ENCODE measurements at regions not wholly inside any gene's neighbourhood (a gene's known extent, or its start where the extent isn't known, plus 50 kb on each side); places are given as distances from the start of the nearest gene placed in this dataset.
A peak's percentile ranks its signal among the peaks of the same experiment; 100 is the strongest.

GRCh38 chr3:28841441-28841840, 439.4 kb upstream of the RBMS3 start:
- no peaks in the 10 kb centered on the region for H3K27me3 ChIP-seq (ENCODE audit: control insufficient read depth, insufficient read depth, low read length)
- H3K36me3 ChIP-seq (replicated peaks; ENCODE audit: control insufficient read depth, insufficient read depth, low read length), result no peaks in the 10 kb centered on the region
- no peak for DNase-seq
- no peak overlapping the region for H3K4me3 ChIP-seq (ENCODE audit: insufficient read depth, low read depth, low read length)

DNA sequence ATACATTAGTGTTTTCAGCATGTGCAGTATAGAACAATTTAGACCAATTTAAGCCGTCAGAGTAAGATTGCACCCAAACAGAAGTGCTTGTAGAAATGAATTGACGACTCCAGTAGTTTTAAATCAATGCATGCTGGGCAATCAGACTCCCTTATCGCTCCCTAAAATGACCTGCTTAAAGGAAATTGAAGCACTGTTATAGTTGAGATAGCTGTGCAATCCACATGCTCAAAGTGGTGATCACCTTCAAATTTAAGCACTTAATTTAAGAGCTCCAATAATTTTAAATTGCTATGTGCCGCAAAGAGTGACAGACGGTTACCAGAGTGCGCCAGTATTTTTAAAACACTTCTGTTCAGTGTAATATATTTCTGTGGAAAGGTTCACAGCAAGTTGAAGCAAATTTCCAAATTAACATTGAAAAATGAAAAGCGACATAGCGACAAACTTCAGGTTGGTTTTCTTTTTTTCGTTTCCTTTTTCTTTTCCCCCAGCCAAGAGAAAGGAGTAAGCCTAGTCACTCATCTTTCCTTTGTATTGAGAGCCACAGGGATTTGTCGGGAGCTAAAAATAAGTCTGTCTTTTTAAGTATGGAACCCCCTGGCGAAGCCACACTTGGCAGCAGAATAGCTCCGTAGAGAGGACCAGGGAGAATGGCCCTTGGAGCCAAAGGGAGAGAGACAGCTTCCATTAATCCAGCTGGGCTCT, 436.4 kb upstream of the RBMS3 start:
- H3K36me3 ChIP-seq (replicated peaks; ENCODE audit: control insufficient read depth, insufficient read depth, low read length), result no peaks in the 10 kb centered on the region
- H3K4me3 ChIP-seq (ENCODE audit: insufficient read depth, low read depth, low read length), result no peak overlapping the region
- DNase-seq, result no peak
- H3K27me3 ChIP-seq (ENCODE audit: control insufficient read depth, insufficient read depth, low read length), result no peaks in the 10 kb centered on the region

DNA sequence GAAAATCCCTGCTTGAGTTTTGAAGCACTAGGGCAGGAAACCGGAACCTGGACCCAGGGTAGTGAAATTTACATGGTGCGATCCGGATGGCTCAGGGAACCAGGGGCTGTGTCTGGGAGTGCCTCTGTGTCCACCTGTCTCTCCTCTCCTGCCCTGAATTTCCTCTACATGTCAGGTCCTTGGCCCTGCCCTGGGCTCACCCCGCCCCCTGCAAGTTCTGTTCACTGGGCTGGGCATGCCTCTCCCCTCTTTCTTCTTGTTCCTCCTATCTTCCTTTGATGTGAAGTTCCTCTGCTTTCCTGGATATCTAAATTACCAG, 435.9 kb upstream of the RBMS3 start:
- Histone ChIP-seq H3K4me3 (ENCODE audit: insufficient read depth, low read depth, low read length) (no peak overlapping the region), H3K27me3 (ENCODE audit: control insufficient read depth, insufficient read depth, low read length) (no peaks in the 10 kb centered on the region), H3K36me3 (replicated peaks; ENCODE audit: control insufficient read depth, insufficient read depth, low read length) (no peaks in the 10 kb centered on the region)
- peak; percentile 7 for DNase-seq

GRCh38 chr3:28846971-28847478, 433.8 kb upstream of the RBMS3 start:
- H3K36me3 ChIP-seq (replicated peaks; ENCODE audit: control insufficient read depth, insufficient read depth, low read length), result no peaks in the 10 kb centered on the region
- no peaks in the 10 kb centered on the region for H3K27me3 ChIP-seq (ENCODE audit: control insufficient read depth, insufficient read depth, low read length)
- peak overlapping the region; percentile 31; the same call in 1 of the 2 replicates for H3K4me3 ChIP-seq (ENCODE audit: insufficient read depth, low read depth, low read length)
- no peak for DNase-seq

GRCh38 chr3:28847736-28848135, 433.1 kb upstream of the RBMS3 start:
- no peak for DNase-seq
- no peak overlapping the region for H3K4me3 ChIP-seq (ENCODE audit: insufficient read depth, low read depth, low read length)
- H3K36me3 ChIP-seq (replicated peaks; ENCODE audit: control insufficient read depth, insufficient read depth, low read length), result no peaks in the 10 kb centered on the region
- no peaks in the 10 kb centered on the region for H3K27me3 ChIP-seq (ENCODE audit: control insufficient read depth, insufficient read depth, low read length)

GRCh38 chr3:28850186-28850585, 430.7 kb upstream of the RBMS3 start:
- Histone ChIP-seq H3K4me3 (ENCODE audit: insufficient read depth, low read depth, low read length) (no peak overlapping the region), H3K27me3 (ENCODE audit: control insufficient read depth, insufficient read depth, low read length) (no peaks in the 10 kb centered on the region), H3K36me3 (replicated peaks; ENCODE audit: control insufficient read depth, insufficient read depth, low read length) (no peaks in the 10 kb centered on the region)
- DNase-seq, result no peak

GRCh38 chr3:28853830-28854229, 427.0 kb upstream of the RBMS3 start:
- no peak for DNase-seq
- Histone ChIP-seq H3K27me3 (ENCODE audit: control insufficient read depth, insufficient read depth, low read length) (no peaks in the 10 kb centered on the region), H3K4me3 (ENCODE audit: insufficient read depth, low read depth, low read length) (no peak overlapping the region), H3K36me3 (replicated peaks; ENCODE audit: control insufficient read depth, insufficient read depth, low read length) (no peaks in the 10 kb centered on the region)

GRCh38 chr3:28856796-28857195, 424.1 kb upstream of the RBMS3 start:
- H3K36me3 ChIP-seq (replicated peaks; ENCODE audit: control insufficient read depth, insufficient read depth, low read length), result no peaks in the 10 kb centered on the region
- H3K27me3 ChIP-seq (ENCODE audit: control insufficient read depth, insufficient read depth, low read length), result no peaks in the 10 kb centered on the region
- no peak overlapping the region for H3K4me3 ChIP-seq (ENCODE audit: insufficient read depth, low read depth, low read length)
- no peak for DNase-seq

DNA sequence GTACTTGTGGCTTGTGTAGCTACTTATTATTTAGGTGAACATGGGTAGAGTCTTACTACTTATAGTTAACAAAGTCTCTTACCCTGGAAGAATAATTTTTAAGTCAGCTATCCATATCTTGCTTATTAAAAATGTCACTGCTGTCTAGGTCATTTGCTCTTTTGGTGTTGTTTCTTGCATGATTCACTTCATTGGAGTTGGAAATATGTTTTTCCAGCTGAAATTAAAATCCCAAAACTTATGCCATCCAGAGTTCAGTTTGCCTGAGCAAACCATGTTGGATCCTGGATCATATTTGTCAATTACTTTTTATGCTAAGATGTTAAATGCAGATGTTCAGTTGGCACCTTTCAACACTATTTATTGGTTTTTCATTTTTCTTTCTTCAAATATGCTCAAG, 421.0 kb upstream of the RBMS3 start:
- Histone ChIP-seq H3K27me3 (ENCODE audit: control insufficient read depth, insufficient read depth, low read length) (no peaks in the 10 kb centered on the region), H3K36me3 (replicated peaks; ENCODE audit: control insufficient read depth, insufficient read depth, low read length) (no peaks in the 10 kb centered on the region), H3K4me3 (ENCODE audit: insufficient read depth, low read depth, low read length) (no peak overlapping the region)
- DNase-seq, result no peak

DNA sequence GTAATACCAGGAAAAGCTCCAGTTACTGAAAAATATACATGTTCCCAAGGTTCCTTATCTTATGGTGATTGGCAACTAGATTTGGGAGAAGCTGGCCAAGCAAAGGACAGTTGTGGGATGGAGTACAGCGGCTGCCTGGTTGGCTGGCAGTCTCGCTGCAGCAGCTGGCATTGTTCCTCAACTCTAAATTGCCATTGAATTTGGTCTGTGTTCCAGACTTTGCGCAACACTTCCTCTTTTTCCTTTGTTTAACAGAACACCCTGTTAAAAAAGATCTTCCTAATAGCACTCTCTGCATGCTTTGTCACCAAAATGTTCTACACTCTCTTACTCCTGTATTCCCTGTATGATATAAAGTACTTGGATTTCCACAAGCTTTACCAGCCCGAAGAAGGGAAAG, 420.6 kb upstream of the RBMS3 start:
- no peak for DNase-seq
- Histone ChIP-seq H3K4me3 (ENCODE audit: insufficient read depth, low read depth, low read length) (no peak overlapping the region), H3K27me3 (ENCODE audit: control insufficient read depth, insufficient read depth, low read length) (no peaks in the 10 kb centered on the region), H3K36me3 (replicated peaks; ENCODE audit: control insufficient read depth, insufficient read depth, low read length) (no peaks in the 10 kb centered on the region)

- Histone ChIP-seq H3K4me3 (ENCODE audit: insufficient read depth, low read depth, low read length) (no peak overlapping the region), H3K36me3 (replicated peaks; ENCODE audit: control insufficient read depth, insufficient read depth, low read length) (no peaks in the 10 kb centered on the region), H3K27me3 (ENCODE audit: control insufficient read depth, insufficient read depth, low read length) (no peaks in the 10 kb centered on the region; the same call in 1 of the 2 replicates)
- no peak for DNase-seq
Measured at GRCh38 chr3:28863186-28863585, 417.7 kb upstream of the RBMS3 start.

GRCh38 chr3:28867836-28868235, 413.0 kb upstream of the RBMS3 start:
- DNase-seq, result no peak
- Histone ChIP-seq H3K4me3 (ENCODE audit: insufficient read depth, low read depth, low read length) (no peak overlapping the region), H3K36me3 (replicated peaks; ENCODE audit: control insufficient read depth, insufficient read depth, low read length) (no peaks in the 10 kb centered on the region), H3K27me3 (ENCODE audit: control insufficient read depth, insufficient read depth, low read length) (no peaks in the 10 kb centered on the region; the same call in 1 of the 2 replicates)

GRCh38 chr3:28868897-28869296, 412.0 kb upstream of the RBMS3 start:
- no peaks in the 10 kb centered on the region; the same call in 1 of the 2 replicates for H3K27me3 ChIP-seq (ENCODE audit: control insufficient read depth, insufficient read depth, low read length)
- no peak overlapping the region for H3K4me3 ChIP-seq (ENCODE audit: insufficient read depth, low read depth, low read length)
- DNase-seq, result no peak
- H3K36me3 ChIP-seq (replicated peaks; ENCODE audit: control insufficient read depth, insufficient read depth, low read length), result no peaks in the 10 kb centered on the region

DNA sequence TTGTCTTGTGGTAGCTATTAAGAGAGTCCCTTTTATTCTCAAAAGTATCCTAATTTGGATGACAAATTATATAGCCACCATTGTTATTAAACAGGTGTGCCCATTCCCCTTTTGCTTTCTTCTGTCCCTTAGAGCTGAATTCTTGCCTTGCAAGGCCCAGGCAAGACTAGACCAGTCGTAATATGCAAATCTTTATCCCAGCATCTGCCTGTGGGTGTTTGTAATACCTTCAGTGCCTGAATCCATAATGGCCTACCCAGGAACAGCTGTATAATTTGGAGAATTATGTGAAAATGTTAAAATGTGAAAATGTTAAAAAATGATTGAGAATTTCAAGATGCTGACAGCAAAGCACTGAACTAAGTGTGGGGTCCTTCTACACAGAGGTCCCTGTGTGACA, 403.0 kb upstream of the RBMS3 start:
- Histone ChIP-seq H3K4me3 (ENCODE audit: insufficient read depth, low read depth, low read length) (no peak overlapping the region), H3K36me3 (replicated peaks; ENCODE audit: control insufficient read depth, insufficient read depth, low read length) (no peaks in the 10 kb centered on the region), H3K27me3 (ENCODE audit: control insufficient read depth, insufficient read depth, low read length) (no peaks in the 10 kb centered on the region)
- DNase-seq, result no peak

DNA sequence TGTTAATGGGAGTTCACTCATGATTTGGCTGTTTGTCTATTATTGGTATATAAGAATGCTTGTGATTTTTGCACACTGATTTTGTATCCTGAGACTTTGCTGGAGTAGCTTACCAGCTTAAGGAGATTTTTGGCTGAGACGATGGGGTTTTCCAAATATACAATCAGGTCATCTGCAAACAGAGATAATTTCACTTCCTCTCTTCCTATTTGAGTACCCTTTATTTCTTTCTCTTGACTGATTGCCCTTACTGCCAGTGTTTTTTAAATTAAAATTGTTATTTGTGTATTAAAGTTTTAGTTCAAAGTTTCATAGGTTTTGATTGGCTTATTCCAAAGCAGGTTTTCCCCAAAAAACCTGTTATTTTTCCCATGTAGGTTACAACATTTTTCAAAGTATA, 390.5 kb upstream of the RBMS3 start:
- Histone ChIP-seq H3K4me3 (ENCODE audit: insufficient read depth, low read depth, low read length) (no peak overlapping the region), H3K36me3 (replicated peaks; ENCODE audit: control insufficient read depth, insufficient read depth, low read length) (no peaks in the 10 kb centered on the region), H3K27me3 (ENCODE audit: control insufficient read depth, insufficient read depth, low read length) (no peaks in the 10 kb centered on the region)
- DNase-seq, result no peak

DNA sequence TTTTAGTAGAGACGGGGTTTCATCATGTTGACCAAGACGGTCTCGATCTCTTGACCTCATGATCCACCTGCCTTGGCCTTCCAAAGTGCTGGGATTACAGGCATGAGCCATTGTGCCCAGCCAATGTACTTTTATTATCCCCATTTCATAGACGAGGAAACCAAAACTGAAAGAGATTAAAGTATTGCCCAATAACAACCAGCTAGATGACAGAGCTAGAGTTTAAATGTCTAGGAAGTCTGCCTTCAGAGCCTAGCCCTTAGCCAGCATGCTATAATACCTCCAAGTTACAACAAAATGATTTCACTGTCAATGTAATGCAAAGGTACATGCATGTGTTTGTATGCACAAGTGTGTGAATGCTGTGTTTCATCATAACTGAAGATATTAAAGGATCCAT, 389.4 kb upstream of the RBMS3 start:
- Histone ChIP-seq H3K4me3 (ENCODE audit: insufficient read depth, low read depth, low read length) (no peak overlapping the region), H3K27me3 (ENCODE audit: control insufficient read depth, insufficient read depth, low read length) (no peaks in the 10 kb centered on the region), H3K36me3 (replicated peaks; ENCODE audit: control insufficient read depth, insufficient read depth, low read length) (no peaks in the 10 kb centered on the region)
- DNase-seq, result no peak

Measured in H7 (cell line).